Vagina (tissue), 2 donors: ENCODE measurements at regions not wholly inside any gene's neighbourhood (a gene's known extent, or its start where the extent isn't known, plus 50 kb on each side); places are given as distances from the start of the nearest gene placed in this dataset.

Source experiments
- CTCF ChIP-seq, 3 experiments: fragments of 450-650 bp in 2 of 3; fragments of 200-600 bp in 1 of 3; sonication (generic) in 1 of 3; IDR thresholded peaks; one replicate each; pipeline ENCODE4 v1.5.1; 2017 to 2019; ENCODE audit warnings: antibody characterized with exemption in 3 of 3, mild to moderate bottlenecking in 2 of 3, moderate library complexity in 2 of 3
- POLR2A ChIP-seq, 2 donors: fragments of 450-650 bp; IDR thresholded peaks; one replicate each; pipeline ENCODE4 v1.6.1; 2017; ENCODE audit warnings: antibody characterized with exemption in 2 of 2, mild to moderate bottlenecking in 2 of 2, moderate library complexity in 2 of 2
- POLR2AphosphoS5 ChIP-seq, 2 donors: sonication (generic); formaldehyde crosslinking; IDR thresholded peaks; one replicate each; pipeline ENCODE4 v1.9.0; 2017; ENCODE audit warnings: antibody characterized with exemption in 2 of 2, mild to moderate bottlenecking in 2 of 2, low read depth in 1 of 2; ENCODE audit not compliant: insufficient read depth in 1 of 2

DNA sequence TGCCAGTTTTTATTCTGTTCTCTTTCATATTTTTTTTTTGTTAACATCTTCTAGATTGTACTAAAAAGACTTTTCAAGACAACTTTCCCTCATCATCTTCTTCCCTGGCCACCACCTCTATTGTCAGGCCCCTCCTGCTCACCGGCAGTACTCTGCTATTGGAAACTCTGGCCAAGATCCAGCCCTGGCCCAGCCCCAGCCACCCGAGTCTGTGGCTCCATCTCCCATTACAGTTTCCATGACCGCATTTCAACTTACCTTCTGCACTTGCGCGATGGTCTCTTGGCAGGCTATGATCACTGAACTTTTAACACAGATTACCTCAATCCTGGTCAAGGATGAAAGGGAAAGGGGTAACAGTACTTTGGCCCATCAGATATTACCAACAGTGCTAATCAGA lies 137.7 kb upstream of the POM121L12 start:
- TF ChIP-seq CTCF (IDR thresholded peaks at IDR 0.05) (no peak), POLR2A (IDR thresholded peaks at IDR 0.05) (no peak), POLR2AphosphoS5 (IDR thresholded peaks at IDR 0.05; ENCODE audit: insufficient read depth in 1 of 2, low read depth in 1 of 2) (no peak)
